Sigmoid colon (tissue), 6 donors: ENCODE measurements at regions not wholly inside any gene's neighbourhood (a gene's known extent, or its start where the extent isn't known, plus 50 kb on each side); places are given as distances from the start of the nearest gene placed in this dataset.

Experiments
- DNase-seq: peaks from one replicate; pipeline ENCODE4 v3.0.0-alpha.2; 2019
- H3K27ac ChIP-seq, 4 donors: fragments of 200-600 bp; sonication (generic); one replicate each; pipeline ENCODE4 v1.5.1; 2016 to 2019; ENCODE audit warnings: mild to moderate bottlenecking in 1 of 4
- H3K27me3 ChIP-seq, 3 donors: fragments of 200-600 bp; sonication (generic); one replicate each; pipeline ENCODE4 v1.5.1; 2019; ENCODE audit warnings: mild to moderate bottlenecking in 1 of 3
- H3K36me3 ChIP-seq, 4 donors: fragments of 200-600 bp; sonication (generic); one replicate each; pipeline ENCODE4 v1.5.1; 2016 to 2019
- H3K4me1 ChIP-seq, 4 donors: fragments of 200-600 bp; sonication (generic); one replicate each; pipeline ENCODE4 v1.5.1; 2017 to 2019
- H3K4me3 ChIP-seq, 4 donors: fragments of 200-600 bp; sonication (generic); one replicate each; pipeline ENCODE4 v1.5.1; 2017 to 2019; ENCODE audit warnings: mild to moderate bottlenecking in 2 of 4, moderate library complexity in 1 of 4
- H3K9me3 ChIP-seq, 4 donors: fragments of 200-600 bp in 3 of 4; sonication (generic) in 3 of 4; one replicate each; pipeline versions ENCODE4 v1.5.1 to v1.6.1; 2013 to 2019
- EP300 ChIP-seq, 4 donors: sonication (generic); formaldehyde crosslinking; IDR thresholded peaks; one replicate each; pipeline ENCODE4 v1.6.1; 2017; ENCODE audit warnings: antibody characterized with exemption in 4 of 4
- POLR2A ChIP-seq, 2 donors: fragments of 450-650 bp; IDR thresholded peaks; one replicate each; pipeline ENCODE4 v1.6.1; 2016; ENCODE audit warnings: antibody characterized with exemption in 2 of 2, mild to moderate bottlenecking in 2 of 2, moderate library complexity in 2 of 2
- POLR2AphosphoS5 ChIP-seq, 4 donors: sonication (generic); formaldehyde crosslinking; IDR thresholded peaks; one replicate each; pipeline ENCODE4 v1.6.1; 2017; ENCODE audit warnings: antibody characterized with exemption in 4 of 4
- WGBS, 2 donors: extraction: QIAGEN DNeasy Blood & Tissue Kit; methylation state at CpG; one replicate each; pipeline ENCODE4 v1.1.7; 2013; 5-methylcytosine and 5-hydroxymethylcytosine counted together
- intact Hi-C: fragments of 100-400 bp; cut with DNase I; formaldehyde crosslinking; loops from one replicate; pipeline ENCODE4 v1.15.1; 2023
- TF ChIP-seq, protein P1 (sequence below), 4 experiments: fragments of 450-650 bp in 3 of 4; fragments of 200-600 bp in 1 of 4; IDR thresholded peaks; one replicate each; pipeline ENCODE4 v1.5.1; 2016 to 2019; ENCODE audit warnings: antibody characterized with exemption in 4 of 4, mild to moderate bottlenecking in 3 of 4, moderate library complexity in 2 of 4
- donor health status: healthy with polysubstance abuse.
- donor health status: healthy.

DNA sequence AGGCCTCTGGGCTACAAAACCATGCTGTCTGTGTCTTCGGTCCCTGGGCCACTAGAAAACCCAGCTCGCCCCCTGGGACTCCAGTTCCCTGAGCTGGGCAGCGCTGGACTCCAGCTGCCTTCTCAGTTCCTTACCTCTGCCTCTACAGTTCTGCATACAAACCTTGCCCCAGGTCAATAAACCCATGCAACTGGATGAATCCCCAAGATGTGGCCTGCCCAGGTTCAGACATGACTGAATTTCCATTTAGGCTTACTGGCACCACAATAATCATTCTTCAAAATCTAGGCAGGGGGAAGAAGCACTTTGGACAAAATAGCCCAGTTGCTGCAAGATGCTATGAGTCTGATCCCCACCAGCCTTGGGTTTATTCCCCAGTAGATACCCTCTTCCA, 159.5 kb downstream of the RRAGC start:
- Histone ChIP-seq H3K4me3 (no peak overlapping the region), H3K4me1 (no peaks in the 10 kb centered on the region), H3K27me3 (peaks cover 0 to 11% (median 0%) of the 10 kb centered on the region in 3 donors), H3K36me3 (no peaks in the 10 kb centered on the region), H3K9me3 (peaks cover 0 to 7% (median 0%) of the 10 kb centered on the region in 4 donors), H3K27ac (no peak overlapping the region)
- DNase-seq, result no peak
- 82 to 88% methylated on average over 3 of the region's 3 CpGs for WGBS, 2 donors
- TF ChIP-seq POLR2AphosphoS5 (IDR thresholded peaks at IDR 0.05) (no peak), POLR2A (IDR thresholded peaks at IDR 0.05) (no peak), EP300 (IDR thresholded peaks at IDR 0.05) (no peak)
- TF ChIP-seq, protein P1, sequence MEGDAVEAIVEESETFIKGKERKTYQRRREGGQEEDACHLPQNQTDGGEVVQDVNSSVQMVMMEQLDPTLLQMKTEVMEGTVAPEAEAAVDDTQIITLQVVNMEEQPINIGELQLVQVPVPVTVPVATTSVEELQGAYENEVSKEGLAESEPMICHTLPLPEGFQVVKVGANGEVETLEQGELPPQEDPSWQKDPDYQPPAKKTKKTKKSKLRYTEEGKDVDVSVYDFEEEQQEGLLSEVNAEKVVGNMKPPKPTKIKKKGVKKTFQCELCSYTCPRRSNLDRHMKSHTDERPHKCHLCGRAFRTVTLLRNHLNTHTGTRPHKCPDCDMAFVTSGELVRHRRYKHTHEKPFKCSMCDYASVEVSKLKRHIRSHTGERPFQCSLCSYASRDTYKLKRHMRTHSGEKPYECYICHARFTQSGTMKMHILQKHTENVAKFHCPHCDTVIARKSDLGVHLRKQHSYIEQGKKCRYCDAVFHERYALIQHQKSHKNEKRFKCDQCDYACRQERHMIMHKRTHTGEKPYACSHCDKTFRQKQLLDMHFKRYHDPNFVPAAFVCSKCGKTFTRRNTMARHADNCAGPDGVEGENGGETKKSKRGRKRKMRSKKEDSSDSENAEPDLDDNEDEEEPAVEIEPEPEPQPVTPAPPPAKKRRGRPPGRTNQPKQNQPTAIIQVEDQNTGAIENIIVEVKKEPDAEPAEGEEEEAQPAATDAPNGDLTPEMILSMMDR (IDR thresholded peaks at IDR 0.05), result no peak
- intact Hi-C loops, result no loop called here

- peaks cover 0 to 3% (median 0%) of the 10 kb centered on the region in 4 donors for H3K9me3 ChIP-seq
- H3K36me3 ChIP-seq, result no peaks in the 10 kb centered on the region
- 64 to 76% methylated on average over 7 of the region's 7 CpGs for WGBS, 2 donors
- intact Hi-C loops, result no loop called here
- DNase-seq, result no peak
- TF ChIP-seq, protein P1 (IDR thresholded peaks at IDR 0.05), result no peak
- TF ChIP-seq POLR2A (IDR thresholded peaks at IDR 0.05) (no peak), EP300 (IDR thresholded peaks at IDR 0.05) (no peak)
- H3K4me3 ChIP-seq, result no peak overlapping the region
- no peaks in the 10 kb centered on the region for H3K4me1 ChIP-seq
- H3K27me3 ChIP-seq, result peaks cover 0 to 11% (median 0%) of the 10 kb centered on the region in 3 donors
- no peak overlapping the region for H3K27ac ChIP-seq
These were observed 160.1 kb downstream of the RRAGC start for GRCh38 chr1:38699330-38700076.

DNA sequence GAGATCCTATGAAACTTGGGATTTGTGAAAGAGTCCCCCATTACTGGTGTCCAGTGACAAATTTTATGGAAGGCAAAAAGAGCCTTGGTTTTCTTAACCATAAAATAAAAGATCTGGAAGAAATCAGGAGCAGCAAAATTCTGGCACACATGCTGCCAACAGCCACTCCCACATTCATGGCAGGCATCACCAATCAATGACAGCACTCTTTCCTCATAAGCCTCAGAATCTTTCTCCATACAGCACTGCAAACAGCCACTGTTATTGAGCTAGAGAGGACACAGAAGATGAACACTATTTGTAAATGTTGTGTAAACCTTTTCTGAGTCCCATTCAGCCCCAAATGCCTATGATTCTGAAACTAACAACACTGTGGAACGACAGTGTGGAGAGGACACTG, 162.2 kb downstream of the RRAGC start:
- TF ChIP-seq POLR2A (IDR thresholded peaks at IDR 0.05), result no peak
- TF ChIP-seq EP300 (IDR thresholded peaks at IDR 0.05), result no peak
- WGBS, 2 donors, result 60% methylated on average over 1 of the region's 1 CpG

GRCh38 chr1:38696371-38696770, 163.2 kb downstream of the RRAGC start:
- no peak for TF ChIP-seq EP300 (IDR thresholded peaks at IDR 0.05)
- no peak for TF ChIP-seq POLR2AphosphoS5 (IDR thresholded peaks at IDR 0.05)
- TF ChIP-seq, protein P1 (IDR thresholded peaks at IDR 0.05), result no peak
- TF ChIP-seq POLR2A (IDR thresholded peaks at IDR 0.05), result no peak
- no peak for DNase-seq
- 81 to 83% methylated on average over 2 of the region's 2 CpGs for WGBS, 2 donors
- H3K36me3 ChIP-seq, result no peaks in the 10 kb centered on the region
- intact Hi-C loops, result no loop called here
- no peaks in the 10 kb centered on the region for H3K4me1 ChIP-seq
- no peak overlapping the region for H3K27ac ChIP-seq
- no peaks in the 10 kb centered on the region for H3K27me3 ChIP-seq
- H3K9me3 ChIP-seq, result peaks cover 0 to 3% (median 0%) of the 10 kb centered on the region in 4 donors
- H3K4me3 ChIP-seq, result no peak overlapping the region

More for the DNA sequence above, 162.2 kb downstream of the RRAGC start:
- intact Hi-C loops, result no loop called here
- no peak overlapping the region for H3K27ac ChIP-seq
- peaks cover 0 to 7% (median 0%) of the 10 kb centered on the region in 3 donors for H3K27me3 ChIP-seq
- no peak overlapping the region for H3K4me3 ChIP-seq
- no peaks in the 10 kb centered on the region for H3K36me3 ChIP-seq
- no peak for DNase-seq
- peaks cover 0 to 3% (median 0%) of the 10 kb centered on the region in 4 donors for H3K9me3 ChIP-seq
- no peaks in the 10 kb centered on the region for H3K4me1 ChIP-seq

DNA sequence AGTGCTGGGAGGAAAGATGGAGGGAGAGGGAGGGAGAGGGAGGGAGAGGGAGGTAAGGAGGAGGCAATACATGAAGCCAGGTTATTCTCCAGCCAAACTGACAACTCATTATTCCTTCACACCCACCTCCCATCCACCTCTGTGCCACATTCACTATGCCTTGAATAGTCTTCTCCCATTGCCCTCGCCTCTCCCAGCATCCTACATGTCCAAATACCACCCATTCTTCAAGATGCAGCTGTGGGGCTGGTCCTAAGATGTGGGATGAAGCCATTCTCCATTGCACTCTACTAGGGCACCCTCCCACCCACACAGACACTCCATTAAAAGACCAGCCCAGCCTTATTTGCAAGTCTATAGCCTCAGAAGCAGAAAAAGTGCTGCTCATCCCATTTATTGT, 165.8 kb downstream of the RRAGC start:
- intact Hi-C loops, result no loop called here
- no peak overlapping the region for H3K4me3 ChIP-seq
- TF ChIP-seq, protein P1 (IDR thresholded peaks at IDR 0.05), result no peak
- TF ChIP-seq EP300 (IDR thresholded peaks at IDR 0.05), result no peak
- no peak for TF ChIP-seq POLR2AphosphoS5 (IDR thresholded peaks at IDR 0.05)
- no peak for TF ChIP-seq POLR2A (IDR thresholded peaks at IDR 0.05)
- no peaks in the 10 kb centered on the region for H3K9me3 ChIP-seq
- H3K4me1 ChIP-seq, result no peaks in the 10 kb centered on the region
- DNase-seq, result no peak
- H3K27me3 ChIP-seq, result peaks cover 0 to 2% (median 0%) of the 10 kb centered on the region in 3 donors
- H3K27ac ChIP-seq, result no peak overlapping the region
- H3K36me3 ChIP-seq, result no peaks in the 10 kb centered on the region
- WGBS, 2 donors, result 10 to 49% methylated on average over 1 of the region's 1 CpG
